A673 (cell line): ENCODE measurements at regions not wholly inside any gene's neighbourhood (a gene's known extent, or its start where the extent isn't known, plus 50 kb on each side); places are given as distances from the start of the nearest gene placed in this dataset.

Experiments used
- BruUV-seq: library from RNA; stranded (reverse); fragments of 400-500 nt; replicated peaks from 2 replicates; lab custom pipeline; 2021; lab: Mats Ljungman, UMichigan
- CTCF ChIA-PET: fragments of 300-600 bp; sonication (Branson Sonifier 250); formaldehyde crosslinking; loops from one replicate; lab custom pipeline; 2022; ENCODE audit warnings: antibody characterized with exemption; lab: Charles Lee
- POLR2A ChIA-PET: fragments of 300-600 bp; sonication (Branson Sonifier 250); formaldehyde crosslinking; loops from one replicate; lab custom pipeline; 2022; ENCODE audit warnings: antibody characterized with exemption; ENCODE audit not compliant: low non-redundant PET; lab: Charles Lee
- DNase-seq: peaks from one replicate; pipeline ENCODE4 v3.0.0-alpha.2; 2015; ENCODE audit warnings: low spot score
- H3K27ac ChIP-seq: fragments of 200-600 bp; sonication (generic); 2 replicates; pipeline ENCODE4 v1.5.1; 2016; ENCODE audit warnings: mixed run types, low read depth, mild to moderate bottlenecking, mixed read lengths, antibody characterized with exemption, low read length; ENCODE audit not compliant: poor library complexity, severe bottlenecking
- H3K27me3 ChIP-seq: fragments of 200-600 bp; sonication (generic); replicated peaks from 2 replicates; pipeline ENCODE4 v1.6.1; 2017; ENCODE audit warnings: mixed run types, low read depth, mild to moderate bottlenecking, mixed read lengths, antibody characterized with exemption, low read length; ENCODE audit not compliant: insufficient read depth, poor library complexity
- H3K36me3 ChIP-seq: fragments of 200-600 bp; sonication (generic); 2 replicates; pipeline ENCODE4 v1.6.1; 2016; ENCODE audit warnings: mixed run types, mild to moderate bottlenecking, mixed read lengths, antibody characterized with exemption, low read length; ENCODE audit not compliant: insufficient read depth, poor library complexity, severe bottlenecking
- H3K4me1 ChIP-seq: fragments of 200-600 bp; sonication (generic); 2 replicates; pipeline ENCODE4 v1.6.1; 2017; ENCODE audit warnings: mixed run types, mild to moderate bottlenecking, mixed read lengths, antibody characterized with exemption, low read length; ENCODE audit not compliant: insufficient read depth, poor library complexity, severe bottlenecking
- H3K4me3 ChIP-seq: fragments of 200-600 bp; sonication (generic); 2 replicates; pipeline ENCODE4 v1.5.1; 2016; ENCODE audit warnings: low read depth, mixed run types, mild to moderate bottlenecking, mixed read lengths, low read length; ENCODE audit not compliant: poor library complexity, severe bottlenecking
- H3K9me3 ChIP-seq: fragments of 200-600 bp; sonication (generic); 2 replicates; pipeline ENCODE4 v1.6.1; 2016; ENCODE audit warnings: mixed run types, low read depth, mild to moderate bottlenecking, mixed read lengths, antibody characterized with exemption, low read length; ENCODE audit not compliant: poor library complexity, severe bottlenecking
- EZH2 ChIP-seq: fragments of 200-600 bp; sonication (generic); IDR thresholded peaks from 2 replicates; pipeline ENCODE4 v1.6.1; 2017; ENCODE audit warnings: borderline replicate concordance, low read depth, mild to moderate bottlenecking, mixed read lengths, antibody characterized with exemption, low read length; ENCODE audit not compliant: poor library complexity, severe bottlenecking
- intact Hi-C: fragments of 100-400 bp; cut with micrococcal nuclease; formaldehyde crosslinking; loops from one replicate; pipeline ENCODE4 v1.10.0; 2022; ENCODE audit not compliant: unreplicated experiment
- TF ChIP-seq, protein P1 (sequence below): fragments of 300-800, 200-600 bp; sonication (generic); conservative IDR thresholded peaks from 2 replicates; pipeline ENCODE4 v1.5.1; 2017; ENCODE audit warnings: low read depth, mild to moderate bottlenecking, antibody characterized with exemption, low read length, moderate library complexity, mixed read lengths

DNA sequence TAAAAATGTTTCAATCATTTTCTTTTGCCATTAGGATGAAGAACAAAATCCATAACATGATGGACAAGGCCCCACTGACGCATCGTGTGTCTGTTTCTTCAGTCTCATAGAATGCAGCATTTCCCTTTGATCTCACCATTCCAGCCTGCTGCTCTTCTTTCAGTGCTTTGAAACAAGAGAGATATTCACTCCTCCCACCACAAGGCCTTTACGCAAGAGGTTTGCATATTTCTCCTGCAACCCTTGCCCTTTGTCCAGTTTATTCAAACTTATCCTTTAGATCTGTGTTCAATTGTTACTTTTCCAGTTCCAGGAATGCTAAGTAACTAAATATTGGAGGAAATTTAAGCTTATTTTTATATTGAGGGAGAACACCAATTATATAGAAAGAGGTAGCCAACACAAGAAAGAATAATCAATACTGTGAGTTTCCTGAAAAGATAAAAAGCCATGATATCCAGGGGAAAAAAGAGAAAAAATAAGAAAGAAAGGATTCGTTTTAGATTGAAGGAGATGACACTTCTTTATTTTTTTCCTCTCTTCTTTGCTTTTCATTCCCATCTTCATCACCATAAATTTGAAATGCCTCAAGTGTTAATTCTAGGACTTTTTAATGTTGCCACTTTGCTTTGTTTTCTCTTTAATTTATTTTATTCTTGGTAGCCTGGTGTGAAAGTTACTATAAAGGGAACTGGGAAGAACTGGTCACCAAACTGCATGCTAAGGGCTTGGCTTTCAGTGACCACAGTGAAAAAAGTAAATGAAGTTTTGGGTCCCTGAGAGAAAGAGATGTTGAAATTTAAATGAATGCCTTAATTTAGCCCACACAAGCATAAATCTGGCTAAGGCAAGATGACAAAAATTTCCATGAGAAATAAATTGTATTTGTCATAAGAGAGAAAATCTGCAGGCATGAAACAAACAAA lies 102.1 kb downstream of the KIF2B start:
- intact Hi-C loops, result no loop called here
- Histone ChIP-seq H3K4me1 (no peaks in the 10 kb centered on the region), H3K9me3 (no peaks in the 10 kb centered on the region), H3K27me3 (no peaks in the 10 kb centered on the region), H3K27ac (no peak overlapping the region), H3K36me3 (no peaks in the 10 kb centered on the region), H3K4me3 (no peak overlapping the region)
- no peak for DNase-seq
- TF ChIP-seq, protein P1, sequence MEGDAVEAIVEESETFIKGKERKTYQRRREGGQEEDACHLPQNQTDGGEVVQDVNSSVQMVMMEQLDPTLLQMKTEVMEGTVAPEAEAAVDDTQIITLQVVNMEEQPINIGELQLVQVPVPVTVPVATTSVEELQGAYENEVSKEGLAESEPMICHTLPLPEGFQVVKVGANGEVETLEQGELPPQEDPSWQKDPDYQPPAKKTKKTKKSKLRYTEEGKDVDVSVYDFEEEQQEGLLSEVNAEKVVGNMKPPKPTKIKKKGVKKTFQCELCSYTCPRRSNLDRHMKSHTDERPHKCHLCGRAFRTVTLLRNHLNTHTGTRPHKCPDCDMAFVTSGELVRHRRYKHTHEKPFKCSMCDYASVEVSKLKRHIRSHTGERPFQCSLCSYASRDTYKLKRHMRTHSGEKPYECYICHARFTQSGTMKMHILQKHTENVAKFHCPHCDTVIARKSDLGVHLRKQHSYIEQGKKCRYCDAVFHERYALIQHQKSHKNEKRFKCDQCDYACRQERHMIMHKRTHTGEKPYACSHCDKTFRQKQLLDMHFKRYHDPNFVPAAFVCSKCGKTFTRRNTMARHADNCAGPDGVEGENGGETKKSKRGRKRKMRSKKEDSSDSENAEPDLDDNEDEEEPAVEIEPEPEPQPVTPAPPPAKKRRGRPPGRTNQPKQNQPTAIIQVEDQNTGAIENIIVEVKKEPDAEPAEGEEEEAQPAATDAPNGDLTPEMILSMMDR, result no peak
- CTCF ChIA-PET, result no interaction called here
- POLR2A ChIA-PET, result no interaction called here
- BruUV-seq, result no TSS peak

DNA sequence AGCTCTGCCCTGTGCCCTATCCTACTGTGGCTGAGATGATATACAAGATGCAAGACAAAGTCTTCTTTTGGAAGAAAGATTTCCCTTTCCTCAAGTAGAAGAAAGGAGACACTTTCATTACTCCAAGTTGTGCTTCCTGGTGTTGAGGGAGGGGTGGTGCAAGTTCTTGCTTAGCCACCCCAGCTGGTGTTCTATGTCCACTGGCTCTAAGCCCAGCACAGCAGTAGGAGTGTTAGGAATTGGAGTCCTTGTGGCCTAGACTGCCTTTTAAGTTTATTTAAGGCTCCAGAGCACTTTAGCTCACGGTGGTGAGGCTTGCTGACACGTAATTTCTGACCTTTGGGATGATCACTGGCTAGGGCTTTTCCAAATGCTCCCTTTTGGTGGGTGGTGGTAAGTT lies 109.7 kb downstream of the KIF2B start:
- intact Hi-C loops, result no loop called here
- Histone ChIP-seq H3K27me3 (peaks cover 17% of the 10 kb centered on the region), H3K36me3 (no peaks in the 10 kb centered on the region), H3K27ac (no peak overlapping the region), H3K9me3 (no peaks in the 10 kb centered on the region), H3K4me3 (no peak overlapping the region), H3K4me1 (no peaks in the 10 kb centered on the region)
- ChIA-PET CTCF (no interaction called here), POLR2A (no interaction called here)
- no TSS peak for BruUV-seq
- no peak for TF ChIP-seq EZH2
- TF ChIP-seq, protein P1, result no peak
- no peak for DNase-seq

DNA sequence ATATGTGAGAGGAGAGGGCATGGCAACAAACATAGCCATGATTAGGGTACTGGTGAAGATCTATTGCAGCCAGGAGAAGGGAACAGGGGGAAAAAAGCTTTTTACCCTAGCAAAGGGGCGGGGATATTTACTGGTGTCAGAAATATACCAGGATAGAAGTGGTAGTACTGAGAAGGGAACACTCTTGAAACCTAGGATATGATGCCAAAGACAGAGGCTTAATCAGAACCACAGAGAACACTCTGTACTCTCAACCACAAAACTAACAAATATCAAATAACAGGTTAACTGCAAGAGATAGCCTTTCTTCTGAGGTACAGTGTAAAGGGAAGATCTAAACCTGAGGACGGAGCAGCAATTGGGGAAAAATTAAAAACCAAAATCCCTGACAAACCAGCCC lies 112.2 kb downstream of the KIF2B start:
- DNase-seq, result no peak
- no peak for TF ChIP-seq EZH2
- TF ChIP-seq, protein P1, result no peak
- POLR2A ChIA-PET, result no interaction called here
- BruUV-seq, result no TSS peak
- CTCF ChIA-PET, result no interaction called here
- Histone ChIP-seq H3K36me3 (no peaks in the 10 kb centered on the region), H3K9me3 (no peaks in the 10 kb centered on the region), H3K27ac (no peak overlapping the region), H3K27me3 (peaks cover 29% of the 10 kb centered on the region), H3K4me3 (no peak overlapping the region), H3K4me1 (no peaks in the 10 kb centered on the region)
- intact Hi-C loops, result no loop called here
